CD14-positive monocyte (primary cell): ENCODE measurements at regions not wholly inside any gene's neighbourhood (a gene's known extent, or its start where the extent isn't known, plus 50 kb on each side); places are given as distances from the start of the nearest gene placed in this dataset.

Experiments used
- DNase-seq, 3 donors: peaks; one replicate each; pipeline ENCODE4 v3.0.0-alpha.2; 2011 to 2022
- H2AFZ ChIP-seq: 2 replicates; pipeline ENCODE4 v1.6.0; 2012; ENCODE audit warnings: mild to moderate bottlenecking, low read depth, low read length, inconsistent platforms; ENCODE audit not compliant: insufficient read depth, poor library complexity, severe bottlenecking
- H3K27ac ChIP-seq, 2 donors: 1 replicate in 1 of 2; 2 replicates in 1 of 2; pipeline ENCODE4 v1.5.1; 2012 to 2013; ENCODE audit warnings: low read length in 2 of 2, control low read depth in 1 of 2, inconsistent platforms in 1 of 2, low read depth in 1 of 2, mild to moderate bottlenecking in 1 of 2
- H3K27me3 ChIP-seq, 2 donors: one replicate each; pipeline versions ENCODE4 v1.6.0 to v1.6.1; 2011 to 2013; ENCODE audit warnings: low read length in 2 of 2; ENCODE audit not compliant: control insufficient read depth in 2 of 2, insufficient read depth in 2 of 2
- H3K36me3 ChIP-seq, 2 donors: replicated peaks in 1 of 2; 1 replicate in 1 of 2; 2 replicates in 1 of 2; pipeline versions ENCODE4 v1.5.1 to v1.6.1; 2012 to 2013; ENCODE audit warnings: low read length in 2 of 2, control low read depth in 1 of 2, inconsistent platforms in 1 of 2, mild to moderate bottlenecking in 1 of 2; ENCODE audit not compliant: insufficient read depth in 2 of 2, control insufficient read depth in 1 of 2
- H3K4me1 ChIP-seq, 2 donors: 1 replicate in 1 of 2; 2 replicates in 1 of 2; pipeline versions ENCODE4 v1.5.1 to v1.6.1; 2012 to 2013; ENCODE audit warnings: low read length in 2 of 2, control low read depth in 1 of 2, inconsistent platforms in 1 of 2, mild to moderate bottlenecking in 1 of 2, moderate library complexity in 1 of 2; ENCODE audit not compliant: insufficient read depth in 2 of 2, control insufficient read depth in 1 of 2
- H3K4me2 ChIP-seq: replicated peaks from 2 replicates; pipeline ENCODE3; 2012; ENCODE audit warnings: low read length, moderate library complexity, mild to moderate bottlenecking; ENCODE audit not compliant: poor library complexity, severe bottlenecking; ENCODE audit errors: extremely low read depth
- H3K4me3 ChIP-seq, 3 experiments: fragments of 200-600 bp in 1 of 3; sonication (generic) in 1 of 3; replicated peaks in 1 of 3; 1 replicate in 2 of 3; 2 replicates in 1 of 3; pipeline ENCODE4 v1.5.1; 2011 to 2013; ENCODE audit warnings: low read length in 3 of 3, mild to moderate bottlenecking in 3 of 3, control low read depth in 2 of 3, low read depth in 2 of 3, inconsistent platforms in 1 of 3, moderate library complexity in 1 of 3
- H3K79me2 ChIP-seq: 2 replicates; pipeline ENCODE4 v1.6.0; 2012; ENCODE audit warnings: mild to moderate bottlenecking, control low read depth, inconsistent platforms, low read length, moderate library complexity; ENCODE audit not compliant: insufficient read depth
- H3K9ac ChIP-seq: 2 replicates; pipeline ENCODE4 v1.6.0; 2017; ENCODE audit warnings: low read length, mild to moderate bottlenecking; ENCODE audit not compliant: insufficient read depth, poor library complexity, severe bottlenecking
- H3K9me3 ChIP-seq, 2 donors: replicated peaks in 1 of 2; 1 replicate in 1 of 2; 2 replicates in 1 of 2; pipeline versions ENCODE4 v1.5.1 to v1.6.1; 2012 to 2013; ENCODE audit warnings: low read length in 2 of 2, control low read depth in 1 of 2; ENCODE audit not compliant: control insufficient read depth in 1 of 2, insufficient read depth in 1 of 2
- H4K20me1 ChIP-seq: 2 replicates; pipeline ENCODE4 v1.6.0; 2012; ENCODE audit warnings: mild to moderate bottlenecking, low read length, control low read depth, moderate library complexity; ENCODE audit not compliant: insufficient read depth
- H3K27ac Mint-ChIP-seq, 7 donors: one replicate each; pipeline ENCODE4 v1.8.0; 2020; ENCODE audit warnings: mild to moderate bottlenecking in 7 of 7, mixed read lengths in 7 of 7, moderate library complexity in 6 of 7, inconsistent platforms in 2 of 7
- H3K27me3 Mint-ChIP-seq, 3 donors: one replicate each; pipeline ENCODE4 v1.8.0; 2021 to 2022; ENCODE audit warnings: low read depth in 3 of 3, mild to moderate bottlenecking in 3 of 3, mixed read lengths in 3 of 3, moderate library complexity in 3 of 3, inconsistent platforms in 1 of 3
- H3K36me3 Mint-ChIP-seq, 2 donors: one replicate each; pipeline ENCODE4 v1.8.0; 2020; ENCODE audit warnings: mixed read lengths in 2 of 2, inconsistent platforms in 1 of 2, mild to moderate bottlenecking in 1 of 2
- H3K4me1 Mint-ChIP-seq: one replicate; pipeline ENCODE4 v1.8.0; 2020; ENCODE audit warnings: mild to moderate bottlenecking, mixed read lengths
- H3K4me3 Mint-ChIP-seq, 2 donors: one replicate each; pipeline ENCODE4 v1.8.0; 2020; ENCODE audit warnings: mild to moderate bottlenecking in 2 of 2, mixed read lengths in 2 of 2, moderate library complexity in 1 of 2
- H3K9me3 Mint-ChIP-seq, 7 donors: one replicate each; pipeline ENCODE4 v1.8.0; 2020 to 2022; ENCODE audit warnings: mixed read lengths in 7 of 7, mild to moderate bottlenecking in 6 of 7, moderate library complexity in 6 of 7, inconsistent platforms in 2 of 7
- CTCF ChIP-seq: fragments of 200-600 bp; IDR thresholded peaks from one replicate; pipeline ENCODE4 v1.8.0; 2022; ENCODE audit warnings: antibody characterized with exemption, mild to moderate bottlenecking
- WGBS: methylation state at CpG from one replicate; pipeline ENCODE4 v1.1.5; 2013; ENCODE audit warnings: missing lambda C conversion rate; ENCODE audit not compliant: insufficient coverage; 5-methylcytosine and 5-hydroxymethylcytosine counted together
- intact Hi-C, 2 donors: fragments of 100-400 bp; cut with micrococcal nuclease; formaldehyde crosslinking; loops; one replicate each; pipeline versions ENCODE4 v1.15.0 to v1.15.1; 2023

GRCh38 chr11:109223451-109223850, 198.5 kb upstream of the C11orf87 start:
- Mint-ChIP-seq H3K9me3 (peaks cover 6 to 24% (median 14%) of the 10 kb centered on the region in 7 donors), H3K4me1 (no peaks in the 10 kb centered on the region), H3K27me3 (peaks cover 0 to 1% (median 0%) of the 10 kb centered on the region in 3 donors), H3K4me3 (no peak overlapping the region), H3K27ac (no peak overlapping the region), H3K36me3 (no peaks in the 10 kb centered on the region)
- H3K4me1 ChIP-seq: no peaks in the 10 kb centered on the region
- H4K20me1 ChIP-seq: no peaks in the 10 kb centered on the region
- intact Hi-C loops: no loop called here
- H3K9me3 ChIP-seq: peaks cover 8% of the 10 kb centered on the region in 2 donors
- H3K27ac ChIP-seq: no peak overlapping the region
- H2AFZ ChIP-seq: no peak overlapping the region
- DNase-seq: no peak
- H3K4me2 ChIP-seq: no peak overlapping the region
- H3K79me2 ChIP-seq: no peaks in the 10 kb centered on the region
- no peak overlapping the region for H3K4me3 ChIP-seq
- no peaks in the 10 kb centered on the region for H3K36me3 ChIP-seq
- H3K9ac ChIP-seq: no peak overlapping the region
- no peak for TF ChIP-seq CTCF
- no peaks in the 10 kb centered on the region for H3K27me3 ChIP-seq

GRCh38 chr11:109229682-109230081, 192.3 kb upstream of the C11orf87 start:
- TF ChIP-seq CTCF: no peak
- H3K79me2 ChIP-seq: no peaks in the 10 kb centered on the region
- H3K4me3 Mint-ChIP-seq: no peak overlapping the region
- H3K4me3 ChIP-seq: no peak overlapping the region
- no peaks in the 10 kb centered on the region for H3K36me3 ChIP-seq
- DNase-seq: no peak
- no peaks in the 10 kb centered on the region for H3K9me3 ChIP-seq
- no peaks in the 10 kb centered on the region for H3K9me3 Mint-ChIP-seq
- no peaks in the 10 kb centered on the region for H4K20me1 ChIP-seq
- H3K4me2 ChIP-seq: no peak overlapping the region
- H3K36me3 Mint-ChIP-seq: no peaks in the 10 kb centered on the region
- H3K27ac ChIP-seq: no peak overlapping the region
- no CpG with 5 or more reads among the region's 2 CpGs for whole genome bisulfite sequencing
- no peaks in the 10 kb centered on the region for H3K27me3 Mint-ChIP-seq
- H2AFZ ChIP-seq: no peak overlapping the region
- H3K27ac Mint-ChIP-seq: no peak overlapping the region
- intact Hi-C loops: no loop called here
- no peak overlapping the region for H3K9ac ChIP-seq
- no peaks in the 10 kb centered on the region for H3K4me1 ChIP-seq
- no peaks in the 10 kb centered on the region for H3K4me1 Mint-ChIP-seq
- H3K27me3 ChIP-seq: no peaks in the 10 kb centered on the region
